Activated CD8-positive, alpha-beta memory T cell treated with anti-CD3 and anti-CD28 coated beads for 36 hours (primary cell): ENCODE measurements at regions not wholly inside any gene's neighbourhood (a gene's known extent, or its start where the extent isn't known, plus 50 kb on each side); places are given as distances from the start of the nearest gene placed in this dataset.

Experiments
- CTCF ChIA-PET: fragments of 350-600 bp; sonication (Branson Sonifier 250); formaldehyde crosslinking; loops from one replicate; lab custom pipeline; 2021; ENCODE audit warnings: antibody characterized with exemption; lab: Charles Lee
- POLR2A ChIA-PET: fragments of 350-600 bp; sonication (Branson Sonifier 250); formaldehyde crosslinking; loops from one replicate; lab custom pipeline; 2021; ENCODE audit warnings: antibody characterized with exemption; lab: Charles Lee

DNA sequence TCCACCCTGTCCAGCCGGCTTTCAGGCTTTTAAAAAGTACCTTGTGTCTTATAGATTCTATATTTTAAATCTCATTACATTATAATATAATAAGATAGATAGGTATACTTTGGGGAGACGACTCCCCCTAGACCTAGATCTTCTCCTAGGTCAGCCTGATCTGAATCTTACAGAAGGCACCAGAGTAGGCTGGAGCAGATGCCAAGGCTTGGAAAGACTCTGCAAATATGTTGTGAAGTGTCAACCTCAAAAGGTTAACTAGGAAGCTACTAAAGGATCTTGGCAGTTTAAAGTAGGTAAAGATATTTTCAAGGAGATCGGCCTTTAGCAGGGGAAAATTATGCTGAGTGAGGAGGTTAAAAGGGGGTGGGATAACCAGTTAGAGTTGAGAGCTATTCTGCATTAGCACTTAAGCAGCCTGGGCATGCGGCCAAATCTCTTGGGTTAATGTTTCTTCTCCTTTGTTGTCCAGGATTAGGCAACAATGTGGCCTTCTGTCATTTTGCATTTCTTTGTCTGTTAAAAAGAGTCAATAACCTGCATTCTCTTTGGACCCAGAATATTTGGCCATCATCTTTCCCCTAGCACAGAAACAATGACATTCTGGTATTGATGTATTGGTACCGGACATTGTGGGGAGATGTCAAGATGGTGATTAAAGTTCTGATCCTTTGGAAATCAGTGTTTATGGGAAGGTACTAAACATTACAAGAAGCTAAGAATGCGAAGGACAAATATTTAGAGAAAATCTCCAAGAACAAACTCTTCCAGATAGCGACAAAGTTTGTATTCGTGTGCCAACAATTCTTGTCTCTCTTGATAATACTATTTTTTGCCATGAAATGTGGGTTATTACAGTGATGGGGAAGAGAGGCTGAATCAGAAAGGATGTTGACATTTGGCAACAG lies 51.2 kb upstream of the DHX40 start:
- ChIA-PET CTCF (interaction anchor here (0.6 kb wide), 1 partner anchor 30 kb away, joined by 4 read pairs; no protein-coding TSS in a partner anchor), POLR2A (no interaction called here)
